ENCODE measurements at regions not wholly inside any gene's neighbourhood (a gene's known extent, or its start where the extent isn't known, plus 50 kb on each side); places are given as distances from the start of the nearest gene placed in this dataset.
"Not testable (repeated sequence)": the region's sequence is repeated elsewhere in the genome, so short reads cannot be mapped to it uniquely, and the experiment has no call there.

- peak; percentile 24 for DNase-seq (ENCODE audit: low spot score)
Measured at GRCh38 chr9:30301271-30301963, 2083.0 kb upstream of the ACO1 start.

- no peak for DNase-seq (ENCODE audit: low spot score)
Measured at GRCh38 chr9:30310711-30311110, 2073.7 kb upstream of the ACO1 start.

GRCh38 chr9:30329431-30329830 is 2055.0 kb upstream of the ACO1 start:
- DNase-seq (ENCODE audit: low spot score), result peak; percentile 63

- DNase-seq (ENCODE audit: low spot score), result no peak
Measured at GRCh38 chr9:30348904-30349303, 2035.5 kb upstream of the ACO1 start.

- DNase-seq (ENCODE audit: low spot score), result no peak
Measured at GRCh38 chr9:30349526-30350513, 2034.6 kb upstream of the ACO1 start.

- DNase-seq (ENCODE audit: low spot score), result no peak
Measured at GRCh38 chr9:30356221-30356620, 2028.2 kb upstream of the ACO1 start.

- no peak for DNase-seq (ENCODE audit: low spot score)
Measured at GRCh38 chr9:30362373-30362772, 2022.1 kb upstream of the ACO1 start.

GRCh38 chr9:30366140-30366539 is 2018.3 kb upstream of the ACO1 start:
- DNase-seq (ENCODE audit: low spot score), result not testable (repeated sequence)

- DNase-seq (ENCODE audit: low spot score), result no peak
Measured at GRCh38 chr9:30382271-30382670, 2002.2 kb upstream of the ACO1 start.

GRCh38 chr9:30410273-30410672 is 1974.2 kb upstream of the ACO1 start:
- DNase-seq (ENCODE audit: low spot score), result no peak

- DNase-seq (ENCODE audit: low spot score), result no peak
Measured at GRCh38 chr9:30411571-30411970, 1972.9 kb upstream of the ACO1 start.

GRCh38 chr9:30459156-30459555 is 1925.3 kb upstream of the ACO1 start:
- DNase-seq (ENCODE audit: low spot score), result no peak

- no peak for DNase-seq (ENCODE audit: low spot score)
Measured at GRCh38 chr9:30476826-30477225, 1907.6 kb upstream of the ACO1 start.

- DNase-seq (ENCODE audit: low spot score), result no peak
Measured at GRCh38 chr9:30478684-30479083, 1905.8 kb upstream of the ACO1 start.

GRCh38 chr9:30482499-30482898 is 1901.9 kb upstream of the ACO1 start:
- no peak for DNase-seq (ENCODE audit: low spot score)

GRCh38 chr9:30484690-30485089 is 1899.8 kb upstream of the ACO1 start:
- no peak for DNase-seq (ENCODE audit: low spot score)

GRCh38 chr9:30504502-30504905 is 1879.9 kb upstream of the ACO1 start:
- DNase-seq (ENCODE audit: low spot score), result no peak

GRCh38 chr9:30505311-30505710 is 1879.1 kb upstream of the ACO1 start:
- DNase-seq (ENCODE audit: low spot score), result no peak

- peak; percentile 22 for DNase-seq (ENCODE audit: low spot score)
Measured at GRCh38 chr9:30506749-30507148, 1877.7 kb upstream of the ACO1 start.

- peak; percentile 86 for DNase-seq (ENCODE audit: low spot score)
Measured at GRCh38 chr9:30507166-30507565, 1877.3 kb upstream of the ACO1 start.

GRCh38 chr9:30511666-30512065 is 1872.8 kb upstream of the ACO1 start:
- no peak for DNase-seq (ENCODE audit: low spot score)

GRCh38 chr9:30519166-30519565 is 1865.3 kb upstream of the ACO1 start:
- no peak for DNase-seq (ENCODE audit: low spot score)

- DNase-seq (ENCODE audit: low spot score), result no peak
Measured at GRCh38 chr9:30519756-30520155, 1864.7 kb upstream of the ACO1 start.
